ENCODE measurements at regions not wholly inside any gene's neighbourhood (a gene's known extent, or its start where the extent isn't known, plus 50 kb on each side); places are given as distances from the start of the nearest gene placed in this dataset.

- no peak for DNase-seq (ENCODE audit: low read depth)
- in situ Hi-C loops (cut with HindIII; ENCODE audit: low pct_unique_long_range_greater_than_20kb, low sequenced_read_pairs) = no loop called here
Observed at GRCh38 chr6:122315842-122316241, 83.6 kb upstream of the HSF2 start.

- DNase-seq (ENCODE audit: low read depth) = peak; percentile 21
Observed at GRCh38 chr6:122322824-122323223, 76.6 kb upstream of the HSF2 start.

GRCh38 chr6:122323361-122323760, 76.1 kb upstream of the HSF2 start:
- in situ Hi-C loops (cut with HindIII; ENCODE audit: low pct_unique_long_range_greater_than_20kb, low sequenced_read_pairs) = no loop called here
- no peak for DNase-seq (ENCODE audit: low read depth)

More at GRCh38 chr6:122322824-122323223, 76.6 kb upstream of the HSF2 start:
- in situ Hi-C loops (cut with HindIII; ENCODE audit: low pct_unique_long_range_greater_than_20kb, low sequenced_read_pairs) = no loop called here

GRCh38 chr6:122330315-122330714, 69.1 kb upstream of the HSF2 start:
- DNase-seq (ENCODE audit: low read depth) = no peak
- in situ Hi-C loops (cut with HindIII; ENCODE audit: low pct_unique_long_range_greater_than_20kb, low sequenced_read_pairs) = no loop called here

- no peak for DNase-seq (ENCODE audit: low read depth)
- in situ Hi-C loops (cut with HindIII; ENCODE audit: low pct_unique_long_range_greater_than_20kb, low sequenced_read_pairs) = no loop called here
Observed at GRCh38 chr6:122337645-122338044, 61.8 kb upstream of the HSF2 start.

GRCh38 chr6:122339661-122340060, 59.8 kb upstream of the HSF2 start:
- in situ Hi-C loops (cut with HindIII; ENCODE audit: low pct_unique_long_range_greater_than_20kb, low sequenced_read_pairs) = no loop called here
- no peak for DNase-seq (ENCODE audit: low read depth)

GRCh38 chr6:122347280-122347679, 52.2 kb upstream of the HSF2 start:
- DNase-seq (ENCODE audit: low read depth) = no peak
- in situ Hi-C loops (cut with HindIII; ENCODE audit: low pct_unique_long_range_greater_than_20kb, low sequenced_read_pairs) = no loop called here

- DNase-seq (ENCODE audit: low read depth) = no peak
- in situ Hi-C loops (cut with HindIII; ENCODE audit: low pct_unique_long_range_greater_than_20kb, low sequenced_read_pairs) = no loop called here
Observed at GRCh38 chr6:122347751-122348150, 51.7 kb upstream of the HSF2 start.
